CD4-positive, alpha-beta T cell (primary cell): ENCODE measurements at regions not wholly inside any gene's neighbourhood (a gene's known extent, or its start where the extent isn't known, plus 50 kb on each side); places are given as distances from the start of the nearest gene placed in this dataset.

Source experiments
- ATAC-seq: fragments of 200-7000 bp; cut with Tn5 transposase; one replicate; pipeline ENCODE4 v1.10.0; 2022; ENCODE audit warnings: mild to moderate bottlenecking; ENCODE audit not compliant: poor library complexity
- CTCF ChIA-PET: fragments of 350-600 bp; sonication (Branson Sonifier 250); formaldehyde crosslinking; loops from one replicate; lab custom pipeline; 2021; ENCODE audit warnings: antibody characterized with exemption, inconsistent platforms; lab: Charles Lee
- POLR2A ChIA-PET: fragments of 350-600 bp; sonication (Branson Sonifier 250); formaldehyde crosslinking; loops from one replicate; lab custom pipeline; 2021; ENCODE audit warnings: antibody characterized with exemption, inconsistent platforms; lab: Charles Lee
- DNase-seq, 14 experiments: peaks; one replicate each; pipeline ENCODE4 v3.0.0-alpha.2; 2013 to 2020; ENCODE audit warnings: mixed read lengths in 2 of 14
- H3K27ac ChIP-seq, 2 donors: one replicate each; pipeline versions ENCODE4 v1.5.1 to v1.7.0; 2013; ENCODE audit warnings: low read length in 2 of 2, low read depth in 1 of 2, mild to moderate bottlenecking in 1 of 2
- H3K27me3 ChIP-seq, 2 experiments: 1 replicate in 1 of 2; 2 replicates in 1 of 2; pipeline versions ENCODE4 v1.6.1 to v1.7.0; 2013; ENCODE audit warnings: low read length in 2 of 2, control low read depth in 1 of 2, mild to moderate bottlenecking in 1 of 2, moderate library complexity in 1 of 2; ENCODE audit not compliant: insufficient read depth in 2 of 2, control insufficient read depth in 1 of 2
- H3K36me3 ChIP-seq: one replicate; pipeline ENCODE4 v1.6.1; 2013; ENCODE audit warnings: low read length, control low read depth; ENCODE audit not compliant: insufficient read depth
- H3K4me1 ChIP-seq: one replicate; pipeline ENCODE4 v1.6.1; 2013; ENCODE audit warnings: low read length, control low read depth; ENCODE audit not compliant: insufficient read depth
- H3K4me3 ChIP-seq: one replicate; pipeline ENCODE4 v1.5.1; 2013; ENCODE audit warnings: mild to moderate bottlenecking, low read length, moderate library complexity
- H3K9me3 ChIP-seq, 2 experiments: 1 replicate in 1 of 2; 2 replicates in 1 of 2; pipeline versions ENCODE4 v1.6.1 to v1.7.0; 2013; ENCODE audit warnings: low read length in 2 of 2, mild to moderate bottlenecking in 2 of 2, control low read depth in 1 of 2, moderate library complexity in 1 of 2; ENCODE audit not compliant: control insufficient read depth in 1 of 2, insufficient read depth in 1 of 2
- H3K27ac Mint-ChIP-seq: one replicate; pipeline ENCODE4 v1.8.0; 2020; ENCODE audit warnings: mixed read lengths
- H3K27me3 Mint-ChIP-seq: one replicate; pipeline ENCODE4 v1.8.0; 2021; ENCODE audit warnings: mixed read lengths
- H3K36me3 Mint-ChIP-seq: one replicate; pipeline ENCODE4 v1.8.0; 2021; ENCODE audit warnings: low read depth, mixed read lengths
- H3K4me1 Mint-ChIP-seq: one replicate; pipeline ENCODE4 v1.8.0; 2021; ENCODE audit warnings: low read depth, mixed read lengths
- H3K4me3 Mint-ChIP-seq: one replicate; pipeline ENCODE4 v1.8.0; 2020; ENCODE audit warnings: mild to moderate bottlenecking, mixed read lengths
- H3K9me3 Mint-ChIP-seq: one replicate; pipeline ENCODE4 v1.8.0; 2020; ENCODE audit warnings: mixed read lengths
- CTCF ChIP-seq: fragments of 200-600 bp; IDR thresholded peaks from one replicate; pipeline ENCODE4 v1.8.0; 2022; ENCODE audit warnings: antibody characterized with exemption, mild to moderate bottlenecking
- intact Hi-C, 2 experiments: fragments of 100-400 bp; cut with DNase I in 1 of 2; cut with micrococcal nuclease in 1 of 2; formaldehyde crosslinking; loops; one replicate each; pipeline versions ENCODE4 v1.15.1 to v1.9.0; 2023 to 2025; cut with DNase I, micrococcal nuclease

GRCh38 chr1:90613371-90613770 is 103.7 kb downstream of the BARHL2 start:
- intact Hi-C loops = no loop called here
- Histone ChIP-seq H3K4me3 (no peak overlapping the region), H3K4me1 (no peaks in the 10 kb centered on the region), H3K27ac (no peak overlapping the region), H3K36me3 (no peaks in the 10 kb centered on the region), H3K27me3 (no peaks in the 10 kb centered on the region), H3K9me3 (no peaks in the 10 kb centered on the region)
- no peak for TF ChIP-seq CTCF
- Mint-ChIP-seq H3K9me3 (no peaks in the 10 kb centered on the region), H3K36me3 (no peaks in the 10 kb centered on the region), H3K4me3 (no peak overlapping the region), H3K27ac (no peak overlapping the region), H3K27me3 (peaks cover 23% of the 10 kb centered on the region), H3K4me1 (no peaks in the 10 kb centered on the region)
- CTCF ChIA-PET = no interaction called here
- ATAC-seq (no peak), DNase-seq (no peak)
- POLR2A ChIA-PET = interaction anchor here (0.7 kb wide), 1 partner anchor 10 kb away, joined by 3 read pairs; no protein-coding TSS in a partner anchor

- no peak for TF ChIP-seq CTCF
- ChIA-PET POLR2A (no interaction called here), CTCF (no interaction called here)
- no peaks in the 10 kb centered on the region for H3K4me1 ChIP-seq
- no peak for ATAC-seq
- Mint-ChIP-seq H3K4me1 (no peaks in the 10 kb centered on the region), H3K27ac (no peak overlapping the region), H3K4me3 (no peak overlapping the region), H3K36me3 (no peaks in the 10 kb centered on the region), H3K9me3 (no peaks in the 10 kb centered on the region), H3K27me3 (peaks cover 23% of the 10 kb centered on the region)
- no peak for DNase-seq
- no peaks in the 10 kb centered on the region for H3K27me3 ChIP-seq
- intact Hi-C loops = no loop called here
- no peaks in the 10 kb centered on the region for H3K9me3 ChIP-seq
- H3K27ac ChIP-seq = no peak overlapping the region
- H3K36me3 ChIP-seq = no peaks in the 10 kb centered on the region
- H3K4me3 ChIP-seq = no peak overlapping the region
These were observed 105.1 kb downstream of the BARHL2 start for GRCh38 chr1:90612033-90612432.

GRCh38 chr1:90607736-90608135 is 109.4 kb downstream of the BARHL2 start:
- Mint-ChIP-seq H3K27me3 (peaks cover 22% of the 10 kb centered on the region), H3K4me3 (no peak overlapping the region), H3K9me3 (no peaks in the 10 kb centered on the region), H3K4me1 (no peaks in the 10 kb centered on the region), H3K36me3 (no peaks in the 10 kb centered on the region), H3K27ac (no peak overlapping the region)
- H3K36me3 ChIP-seq = no peaks in the 10 kb centered on the region
- ATAC-seq (no peak), DNase-seq (no peak)
- TF ChIP-seq CTCF = no peak
- no peaks in the 10 kb centered on the region for H3K4me1 ChIP-seq
- intact Hi-C loops = no loop called here
- no peak overlapping the region for H3K27ac ChIP-seq
- H3K27me3 ChIP-seq = no peaks in the 10 kb centered on the region
- POLR2A ChIA-PET = no interaction called here
- no peak overlapping the region for H3K4me3 ChIP-seq
- CTCF ChIA-PET = no interaction called here
- no peaks in the 10 kb centered on the region for H3K9me3 ChIP-seq
